ENCODE measurements at regions not wholly inside any gene's neighbourhood (a gene's known extent, or its start where the extent isn't known, plus 50 kb on each side); places are given as distances from the start of the nearest gene placed in this dataset.

- TF ChIP-seq CTCF (IDR thresholded peaks at IDR 0.05) (no peak), EZH2phosphoT487 (IDR thresholded peaks at IDR 0.05) (no peak)
These were observed 93.3 kb upstream of the ZNF98 start for GRCh38 chr19:22515435-22515834.

Measured in neural progenitor cell (in vitro differentiated cells).